C4-2B (cell line): ENCODE measurements at regions not wholly inside any gene's neighbourhood (a gene's known extent, or its start where the extent isn't known, plus 50 kb on each side); places are given as distances from the start of the nearest gene placed in this dataset.

Source experiments
- ZFX ChIP-seq: fragments of 450-650 bp; IDR thresholded peaks from 2 replicates; pipeline ENCODE4 v1.6.1; 2017
- TF ChIP-seq, protein P1 (sequence below): fragments of 450-650 bp; conservative IDR thresholded peaks from 2 replicates; pipeline ENCODE4 v1.5.1; 2017; ENCODE audit warnings: mild to moderate bottlenecking

DNA sequence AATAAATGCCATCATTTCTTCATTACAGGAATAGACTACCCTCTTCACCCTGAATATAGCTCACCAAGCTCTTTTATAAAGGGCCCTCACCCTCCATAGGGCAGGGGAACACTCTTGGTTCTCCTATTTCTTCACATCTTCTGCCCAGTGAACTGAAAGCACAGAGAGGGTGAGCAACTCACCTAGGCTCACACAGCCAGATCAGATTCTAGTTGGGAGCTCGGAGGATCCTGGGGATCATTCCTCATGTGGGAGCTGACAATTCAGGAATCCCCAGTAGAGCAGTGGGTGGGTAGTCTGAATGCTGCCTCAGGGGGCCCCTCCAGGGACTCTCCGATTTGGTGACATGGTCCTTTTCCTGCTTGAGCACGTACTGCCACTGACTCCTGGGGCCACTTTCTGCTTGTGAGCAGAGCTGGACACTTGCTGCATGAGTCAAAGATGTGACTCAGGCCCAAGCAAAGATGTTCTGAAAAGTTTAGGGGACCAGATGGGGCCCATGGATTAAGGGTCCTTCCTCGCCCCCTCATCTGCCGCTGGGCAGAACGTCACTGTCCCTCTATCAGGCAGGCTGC is 63.7 kb upstream of the WNT4 start:
- TF ChIP-seq, protein P1, sequence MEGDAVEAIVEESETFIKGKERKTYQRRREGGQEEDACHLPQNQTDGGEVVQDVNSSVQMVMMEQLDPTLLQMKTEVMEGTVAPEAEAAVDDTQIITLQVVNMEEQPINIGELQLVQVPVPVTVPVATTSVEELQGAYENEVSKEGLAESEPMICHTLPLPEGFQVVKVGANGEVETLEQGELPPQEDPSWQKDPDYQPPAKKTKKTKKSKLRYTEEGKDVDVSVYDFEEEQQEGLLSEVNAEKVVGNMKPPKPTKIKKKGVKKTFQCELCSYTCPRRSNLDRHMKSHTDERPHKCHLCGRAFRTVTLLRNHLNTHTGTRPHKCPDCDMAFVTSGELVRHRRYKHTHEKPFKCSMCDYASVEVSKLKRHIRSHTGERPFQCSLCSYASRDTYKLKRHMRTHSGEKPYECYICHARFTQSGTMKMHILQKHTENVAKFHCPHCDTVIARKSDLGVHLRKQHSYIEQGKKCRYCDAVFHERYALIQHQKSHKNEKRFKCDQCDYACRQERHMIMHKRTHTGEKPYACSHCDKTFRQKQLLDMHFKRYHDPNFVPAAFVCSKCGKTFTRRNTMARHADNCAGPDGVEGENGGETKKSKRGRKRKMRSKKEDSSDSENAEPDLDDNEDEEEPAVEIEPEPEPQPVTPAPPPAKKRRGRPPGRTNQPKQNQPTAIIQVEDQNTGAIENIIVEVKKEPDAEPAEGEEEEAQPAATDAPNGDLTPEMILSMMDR, result no peak
- no peak for TF ChIP-seq ZFX
